Thoracic aorta (tissue), 2 donors: ENCODE measurements at regions not wholly inside any gene's neighbourhood (a gene's known extent, or its start where the extent isn't known, plus 50 kb on each side); places are given as distances from the start of the nearest gene placed in this dataset.

Experiments used
- ATAC-seq: fragments of 150-250 bp; one replicate; pipeline ENCODE4 v1.8.0; 2017; ENCODE audit warnings: low read depth; ENCODE audit not compliant: insufficient number of reproducible peaks, low FRiP score
- DNase-seq: peaks from one replicate; pipeline ENCODE4 v3.0.0-alpha.2; 2020; ENCODE audit warnings: low spot score
- H3K27ac ChIP-seq, 2 donors: fragments of 200-600 bp; sonication (generic); 1 replicate in 1 of 2; 2 replicates in 1 of 2; pipeline ENCODE4 v1.5.1; 2016; ENCODE audit warnings: mild to moderate bottlenecking in 2 of 2, moderate library complexity in 2 of 2
- H3K27me3 ChIP-seq: fragments of 200-600 bp; sonication (generic); replicated peaks from 2 replicates; pipeline ENCODE4 v1.6.0; 2016; ENCODE audit warnings: mild to moderate bottlenecking; ENCODE audit not compliant: insufficient read depth
- H3K36me3 ChIP-seq: fragments of 200-600 bp; sonication (generic); one replicate; pipeline ENCODE4 v1.5.1; 2016
- H3K4me1 ChIP-seq, 2 donors: fragments of 200-600 bp; sonication (generic); 1 replicate in 1 of 2; 2 replicates in 1 of 2; pipeline versions ENCODE4 v1.5.1 to v1.6.0; 2016; ENCODE audit warnings: low read depth in 2 of 2, mild to moderate bottlenecking in 1 of 2; ENCODE audit not compliant: control insufficient read depth in 1 of 2
- H3K4me3 ChIP-seq: fragments of 200-600 bp; sonication (generic); 2 replicates; pipeline ENCODE4 v1.5.1; 2016; ENCODE audit warnings: mild to moderate bottlenecking
- H3K9me3 ChIP-seq: fragments of 200-600 bp; sonication (generic); 2 replicates; pipeline ENCODE4 v1.5.1; 2016
- CTCF ChIP-seq: fragments of 200-600 bp; sonication (generic); IDR thresholded peaks from one replicate; pipeline ENCODE4 v1.5.1; 2019; ENCODE audit warnings: antibody characterized with exemption

GRCh38 chr13:47158593-47158992, 261.7 kb upstream of the HTR2A start:
- Histone ChIP-seq H3K27me3 (no peaks in the 10 kb centered on the region), H3K4me3 (no peak overlapping the region), H3K4me1 (no peaks in the 10 kb centered on the region), H3K9me3 (no peaks in the 10 kb centered on the region), H3K36me3 (no peaks in the 10 kb centered on the region), H3K27ac (no peak overlapping the region)
- no peak for TF ChIP-seq CTCF
- DNase-seq (no peak), ATAC-seq (no peak)

DNA sequence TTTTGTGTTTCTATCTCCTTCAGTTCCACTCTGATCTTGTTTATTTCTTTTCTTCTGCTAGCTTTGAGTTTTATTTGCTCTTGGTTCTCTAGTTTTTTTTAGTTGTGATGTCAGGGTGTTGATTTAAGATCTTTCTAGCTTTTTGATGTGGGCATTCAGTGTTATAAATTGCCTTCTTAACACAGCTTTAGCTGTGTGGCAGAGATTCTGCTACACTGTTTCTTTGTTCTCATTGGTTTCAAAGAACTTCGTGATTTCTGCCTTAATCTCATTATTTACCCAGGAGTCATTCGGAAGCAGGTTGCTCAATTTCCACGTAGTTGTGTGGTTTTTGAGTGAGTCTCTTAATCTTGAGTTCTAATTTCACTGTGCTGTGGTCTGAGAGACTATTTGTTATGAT, 251.7 kb upstream of the HTR2A start:
- ATAC-seq (no peak), DNase-seq (no peak)
- Histone ChIP-seq H3K27ac (no peak overlapping the region), H3K36me3 (no peaks in the 10 kb centered on the region), H3K4me3 (no peak overlapping the region), H3K9me3 (no peaks in the 10 kb centered on the region), H3K4me1 (no peaks in the 10 kb centered on the region), H3K27me3 (no peaks in the 10 kb centered on the region)
- TF ChIP-seq CTCF: no peak

- ATAC-seq (no peak), DNase-seq (no peak)
- no peaks in the 10 kb centered on the region for H3K9me3 ChIP-seq
- no peaks in the 10 kb centered on the region for H3K4me1 ChIP-seq
- no peak overlapping the region for H3K4me3 ChIP-seq
- H3K36me3 ChIP-seq: no peaks in the 10 kb centered on the region
- H3K27ac ChIP-seq: no peak overlapping the region
- no peak for TF ChIP-seq CTCF
- H3K27me3 ChIP-seq: no peaks in the 10 kb centered on the region
Observed at GRCh38 chr13:47147812-47148119, 250.9 kb upstream of the HTR2A start.

GRCh38 chr13:47146991-47147811, 250.3 kb upstream of the HTR2A start:
- Histone ChIP-seq H3K27me3 (no peaks in the 10 kb centered on the region), H3K27ac (no peak overlapping the region), H3K36me3 (no peaks in the 10 kb centered on the region), H3K4me1 (no peaks in the 10 kb centered on the region), H3K9me3 (no peaks in the 10 kb centered on the region), H3K4me3 (no peak overlapping the region)
- DNase-seq (no peak), ATAC-seq (no peak)
- TF ChIP-seq CTCF: no peak

DNA sequence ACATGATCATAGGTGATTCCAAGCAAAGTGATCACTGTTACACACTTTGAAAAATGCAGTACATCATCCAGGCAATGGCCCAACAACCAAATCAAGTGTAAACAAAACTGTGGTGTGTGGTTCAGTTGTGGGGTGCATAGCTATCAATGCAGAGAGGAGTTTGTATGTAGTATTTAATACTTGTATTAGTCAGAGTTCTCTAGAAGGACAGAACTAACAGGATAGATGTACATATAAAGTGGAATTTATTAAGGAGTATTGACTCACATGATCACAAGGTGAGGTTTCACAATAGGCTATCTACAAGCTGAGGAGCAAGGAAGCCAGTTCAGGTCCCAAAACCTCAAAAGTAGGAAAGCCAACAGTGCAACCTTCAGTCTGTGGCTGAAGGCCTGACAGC, 249.3 kb upstream of the HTR2A start:
- no peak for TF ChIP-seq CTCF
- Histone ChIP-seq H3K36me3 (no peaks in the 10 kb centered on the region), H3K9me3 (no peaks in the 10 kb centered on the region), H3K27me3 (no peaks in the 10 kb centered on the region), H3K4me1 (no peaks in the 10 kb centered on the region), H3K27ac (no peak overlapping the region), H3K4me3 (no peak overlapping the region)
- no peak for DNase-seq
- no peak for ATAC-seq
